ENCODE measurements at regions not wholly inside any gene's neighbourhood (a gene's known extent, or its start where the extent isn't known, plus 50 kb on each side); places are given as distances from the start of the nearest gene placed in this dataset.

DNA sequence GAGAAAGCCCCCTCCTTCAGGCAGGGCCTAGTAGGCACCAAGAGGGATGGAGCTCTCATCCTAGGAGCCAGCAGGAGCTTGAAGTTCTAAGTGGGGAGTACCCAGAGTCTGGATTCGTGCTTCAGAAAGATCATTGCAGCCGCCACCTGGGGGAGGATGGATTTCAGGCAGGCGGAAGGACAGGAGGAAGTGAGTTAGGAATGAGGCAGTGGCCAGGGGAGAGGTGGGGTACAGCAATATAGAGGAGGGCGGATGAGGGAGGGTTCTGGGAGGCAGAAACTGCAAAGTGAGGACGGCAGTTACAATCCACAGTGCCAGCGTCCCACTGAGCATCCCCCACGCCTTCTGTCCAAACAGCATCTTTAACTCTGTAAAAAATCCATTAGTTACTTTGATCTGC is 65.2 kb upstream of the LINGO1 start:
- no peak for DNase-seq

DNA sequence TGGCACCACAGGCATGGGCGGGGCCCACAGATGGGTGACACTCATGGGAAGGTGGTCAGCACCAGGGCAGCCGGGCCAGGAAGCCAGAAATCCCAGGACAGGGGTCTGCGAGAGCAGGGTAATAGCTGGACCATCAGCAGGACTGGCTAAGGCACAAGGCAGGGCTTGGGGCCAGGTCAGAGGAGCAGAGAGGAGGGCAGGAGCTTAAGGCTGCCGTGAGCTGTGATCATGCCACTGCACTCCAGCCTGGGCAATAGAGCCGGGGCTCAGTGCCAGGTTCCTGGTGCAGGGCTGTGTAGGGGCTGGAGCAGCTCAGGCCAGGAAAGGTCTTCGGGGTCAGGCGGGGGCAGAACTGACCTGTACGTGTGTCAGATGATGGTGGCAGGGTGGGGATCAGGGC is 64.2 kb upstream of the LINGO1 start:
- DNase-seq: no peak

DNA sequence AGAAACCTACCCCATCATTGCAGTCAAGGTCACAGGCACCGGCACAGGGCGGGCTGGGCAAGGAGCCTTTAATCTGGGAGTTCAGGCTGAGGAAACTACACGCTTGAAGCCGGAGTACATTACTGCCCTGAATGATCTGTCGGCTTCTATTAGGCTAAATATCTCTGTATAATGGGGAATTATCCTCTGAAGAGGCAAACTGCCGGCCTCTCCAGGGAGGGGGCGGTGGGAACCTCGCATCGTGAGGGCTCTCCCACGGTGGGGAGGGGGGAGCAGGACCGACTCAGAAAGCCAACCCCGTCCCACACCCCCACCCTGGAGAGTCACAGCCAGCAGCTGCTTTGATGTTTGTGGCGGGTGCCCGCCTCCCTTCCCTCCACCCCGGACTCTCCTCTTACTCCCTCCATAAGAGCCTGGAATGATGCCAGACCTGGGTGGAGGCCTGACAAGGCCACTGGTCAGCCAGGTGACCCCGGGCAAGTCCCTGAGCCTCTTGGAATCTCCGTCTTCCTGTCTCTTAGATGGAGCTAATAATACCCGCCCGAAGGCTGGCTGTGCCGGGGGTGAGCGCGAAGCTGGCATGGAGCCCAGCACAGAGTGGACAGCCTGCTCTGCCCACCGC is 63.4 kb upstream of the LINGO1 start:
- no peak for DNase-seq

DNA sequence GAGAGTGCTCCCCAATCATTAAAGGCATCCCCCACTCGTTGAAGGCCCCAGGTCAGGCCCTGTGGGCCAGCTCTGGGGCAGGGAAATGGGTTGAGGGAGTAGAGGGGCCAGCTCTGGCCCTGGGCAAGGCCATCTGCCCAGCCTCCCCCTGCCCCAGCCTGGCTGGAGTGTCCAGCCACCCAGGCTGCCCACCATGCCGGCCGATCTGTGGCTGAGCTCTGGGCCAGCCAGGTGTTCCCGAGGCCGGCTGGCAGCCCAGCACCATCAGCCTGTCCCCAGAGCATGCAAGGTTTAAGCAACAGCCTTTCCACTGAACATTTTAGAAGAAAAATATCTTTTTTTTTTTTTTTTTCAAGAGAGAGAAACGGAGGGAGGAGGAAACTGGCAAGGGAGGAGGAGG is 62.8 kb upstream of the LINGO1 start:
- DNase-seq: no peak

DNA sequence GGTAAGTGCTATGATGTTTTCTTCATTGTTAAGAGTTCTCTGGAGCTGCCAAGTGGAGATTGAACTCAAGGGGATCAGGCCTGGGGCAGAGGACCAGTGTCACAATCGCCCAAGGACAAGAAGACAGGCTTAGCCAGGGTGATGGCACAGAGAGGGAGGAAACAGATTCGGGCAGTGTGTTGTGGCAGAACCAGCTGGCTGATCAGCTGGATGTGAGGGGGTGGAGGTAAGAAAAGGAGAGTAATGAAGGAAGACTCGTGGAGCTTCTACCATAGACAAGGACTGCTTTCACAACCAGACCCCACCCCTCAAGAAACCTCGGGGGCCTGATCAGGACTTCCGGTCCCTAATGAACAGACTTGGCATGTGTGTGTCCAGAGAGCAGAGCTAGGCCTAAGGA is 60.9 kb upstream of the LINGO1 start:
- no peak for DNase-seq

DNA sequence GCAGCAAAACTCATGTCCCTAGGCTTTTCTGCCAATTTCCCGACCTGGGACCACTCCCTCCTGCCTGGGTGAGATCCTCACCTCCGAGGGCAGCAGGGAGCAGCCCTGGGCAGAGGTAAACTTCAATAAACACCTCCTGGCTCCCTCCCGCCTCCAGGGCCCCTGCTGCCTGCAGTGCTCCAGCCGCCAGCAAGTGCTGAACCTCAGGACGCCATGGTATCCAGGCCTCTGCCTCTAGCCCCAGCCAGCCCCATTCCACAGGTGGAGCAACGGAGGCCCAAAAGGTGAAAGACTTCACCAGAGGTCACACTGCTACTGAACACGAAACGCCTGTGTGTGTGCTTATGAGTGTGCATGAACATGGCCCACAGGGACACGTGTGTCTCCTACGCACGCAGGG is 59.9 kb upstream of the LINGO1 start:
- no peak for DNase-seq

DNA sequence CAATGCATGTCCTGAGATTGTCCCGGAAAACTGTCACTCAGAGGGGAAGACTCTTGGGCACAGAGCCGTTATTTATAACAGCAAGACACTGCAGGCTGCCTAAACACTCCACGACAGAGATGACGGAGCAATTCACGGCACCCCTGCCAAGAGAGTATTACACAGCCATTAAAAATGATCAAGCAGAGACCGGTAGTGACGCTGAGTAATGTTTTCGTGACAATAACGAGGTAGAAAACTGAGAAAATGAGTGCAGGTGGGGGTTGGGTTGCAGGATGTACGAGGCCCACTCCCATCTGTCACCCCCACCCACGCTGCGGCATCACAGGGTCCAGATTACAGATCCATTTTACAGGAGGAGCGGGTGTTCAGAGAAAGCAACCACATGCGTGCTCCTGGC is 58.9 kb upstream of the LINGO1 start:
- DNase-seq: no peak

DNA sequence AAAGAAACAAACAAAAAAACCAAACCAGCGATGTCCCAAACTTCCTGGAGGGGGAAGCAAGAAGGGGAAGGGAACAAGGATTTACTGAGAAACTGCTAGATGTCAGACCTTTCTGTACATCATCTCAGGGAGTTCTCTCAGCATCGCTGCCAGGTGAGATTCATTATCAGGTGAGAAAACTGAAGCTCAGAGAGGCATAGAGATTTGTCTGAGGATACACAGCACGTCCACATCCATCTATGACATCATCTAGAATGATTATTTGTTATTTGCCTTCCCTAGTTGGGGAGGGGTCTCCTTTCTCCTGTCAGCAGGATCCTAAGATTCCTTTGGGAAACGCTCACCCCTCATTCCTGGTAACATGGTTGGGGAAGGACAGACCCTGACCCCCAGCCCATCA is 57.1 kb upstream of the LINGO1 start:
- DNase-seq: no peak

DNA sequence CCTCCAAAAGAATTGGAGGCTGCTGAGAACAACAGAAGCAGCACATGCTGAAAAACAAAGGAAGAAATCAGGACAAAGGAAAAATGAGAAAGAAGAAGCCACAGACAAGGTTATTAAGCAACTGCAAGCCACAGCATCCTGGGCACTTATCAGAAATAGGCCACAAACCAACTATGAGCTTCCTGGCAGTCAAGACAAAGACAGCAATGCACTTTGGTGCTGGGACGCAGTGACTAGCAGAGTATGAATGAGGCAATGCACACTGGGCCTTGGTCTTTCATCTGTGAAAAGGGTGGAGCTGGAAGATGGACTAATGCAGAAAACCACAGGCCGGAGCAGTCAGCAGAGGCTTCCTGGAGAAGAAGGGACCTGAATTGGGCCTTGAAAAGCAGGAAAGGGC is 56.0 kb upstream of the LINGO1 start:
- DNase-seq: no peak

DNA sequence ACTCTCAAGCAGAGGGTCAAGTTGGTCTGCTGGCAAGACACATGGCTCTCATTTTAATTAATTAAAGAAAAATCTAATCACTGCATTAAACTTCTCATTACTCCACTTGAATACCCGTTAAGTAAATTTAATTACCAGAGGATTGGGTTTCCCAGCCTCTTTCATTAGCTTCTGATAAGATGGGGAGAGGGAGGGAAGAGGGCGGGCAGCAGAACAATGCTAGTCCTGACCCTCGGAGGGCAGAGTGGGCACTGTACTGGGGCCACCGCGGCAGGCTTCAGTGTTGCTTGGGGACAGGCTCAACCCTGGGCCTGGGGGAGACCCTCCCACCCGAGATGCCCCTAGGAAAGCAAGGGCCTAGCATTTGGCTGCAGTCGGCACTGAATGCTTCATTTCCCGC is 55.6 kb upstream of the LINGO1 start:
- DNase-seq: no peak

DNA sequence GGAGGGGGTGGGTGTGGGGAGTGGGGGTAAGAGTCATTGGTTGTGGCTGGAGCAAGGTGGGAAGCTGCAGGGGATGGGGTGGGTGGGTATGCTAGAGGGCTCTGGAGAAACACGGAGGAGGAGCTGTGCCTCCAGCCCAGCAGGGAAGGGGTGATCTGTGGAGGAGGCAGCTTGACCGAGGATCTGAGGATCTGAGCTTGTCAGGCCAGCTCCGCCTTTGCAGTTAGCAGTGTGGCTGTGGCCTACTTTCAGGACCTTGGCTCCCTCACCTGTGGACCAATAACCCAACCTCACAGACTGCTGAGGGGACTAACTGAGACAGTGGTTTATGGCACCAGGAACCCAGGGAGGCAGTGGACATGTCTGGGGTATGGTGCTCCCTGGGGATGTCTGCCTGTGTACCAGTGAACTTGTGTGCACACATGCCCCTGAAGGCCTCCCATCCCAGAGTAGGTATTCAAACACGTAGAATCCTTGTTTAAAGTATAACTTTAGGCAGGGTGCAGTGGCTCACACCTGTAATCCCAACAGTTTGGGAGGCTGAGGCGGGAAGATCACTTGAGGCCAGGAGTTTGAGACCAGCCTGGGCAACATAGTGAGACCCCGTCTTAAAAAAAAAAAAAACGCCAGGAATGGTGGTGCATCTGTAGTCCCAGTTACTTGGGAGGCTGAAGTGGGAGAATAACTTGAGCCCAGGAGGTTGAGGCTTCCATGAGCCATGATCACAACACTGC is 52.5 kb upstream of the LINGO1 start:
- no peak for DNase-seq

DNA sequence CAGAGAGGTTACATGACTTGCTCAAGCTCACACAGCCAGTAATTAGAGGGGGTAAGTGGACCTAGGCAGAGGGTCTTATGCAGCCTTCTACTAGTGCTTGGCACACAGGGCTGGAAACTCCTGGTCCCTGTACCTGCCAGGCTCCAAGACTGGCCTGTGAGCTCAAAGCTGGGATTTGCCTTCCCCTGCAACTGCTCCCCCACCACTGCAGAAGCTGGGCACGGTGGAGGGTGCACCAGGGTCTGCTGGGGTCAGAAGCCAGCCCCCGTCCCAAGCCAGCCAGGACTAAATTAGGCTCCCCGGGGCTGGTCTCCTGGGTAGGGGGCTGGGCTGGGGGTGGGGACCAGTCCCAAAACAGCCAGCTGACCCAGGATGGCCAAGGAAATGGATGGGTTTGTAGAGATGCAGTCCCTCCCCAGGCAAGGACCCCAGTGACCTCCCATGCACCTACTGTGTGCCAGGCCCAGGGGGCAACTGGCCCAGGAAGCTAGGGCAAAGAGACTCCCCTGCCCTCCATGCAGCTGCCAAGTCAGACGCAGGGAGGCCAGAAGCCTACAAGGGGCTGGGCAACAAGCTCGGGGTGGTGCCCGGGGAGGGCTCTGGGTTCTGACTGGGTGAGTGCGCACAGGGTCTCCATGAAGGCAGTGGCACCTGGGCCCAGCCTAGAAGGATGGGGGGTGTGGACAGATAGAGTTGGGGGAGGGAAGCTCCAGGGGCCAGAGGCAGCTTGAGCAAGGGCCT is 51.8 kb upstream of the LINGO1 start:
- no peak for DNase-seq

DNA sequence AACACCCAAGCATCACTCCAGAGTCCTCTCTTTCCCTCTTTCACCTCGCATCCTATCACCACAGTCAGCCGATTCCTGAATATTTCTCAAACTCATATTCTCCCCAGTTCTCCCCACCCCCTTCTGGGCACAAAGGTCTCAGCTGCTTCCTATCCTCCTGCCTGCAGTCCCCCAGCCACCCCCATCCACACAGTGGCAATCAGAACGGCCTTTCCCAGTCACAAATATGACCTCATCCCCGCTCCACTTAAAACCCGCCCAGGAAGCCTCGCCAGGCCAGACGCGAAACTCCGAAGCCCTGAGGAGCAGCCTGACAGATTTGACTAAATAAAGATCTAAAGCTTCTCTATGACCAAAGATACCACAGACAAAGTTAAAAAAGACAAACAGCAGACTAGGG is 49.9 kb upstream of the LINGO1 start:
- no peak for DNase-seq
